Activated CD8-positive, alpha-beta T cell treated with anti-CD3 and anti-CD28 coated beads for 36 hours (primary cell): ENCODE measurements at regions not wholly inside any gene's neighbourhood (a gene's known extent, or its start where the extent isn't known, plus 50 kb on each side); places are given as distances from the start of the nearest gene placed in this dataset.
A peak's percentile ranks its signal among the peaks of the same experiment; 100 is the strongest.

Source experiments
- ATAC-seq: fragments of 200-7000 bp; cut with Tn5 transposase; one replicate; pipeline ENCODE4 v1.10.0; 2021; ENCODE audit warnings: mild to moderate bottlenecking, moderate library complexity
- CTCF ChIA-PET: fragments of 350-600 bp; sonication (Branson Sonifier 250); formaldehyde crosslinking; loops from one replicate; lab custom pipeline; 2021; ENCODE audit warnings: antibody characterized with exemption; lab: Charles Lee
- POLR2A ChIA-PET: fragments of 350-600 bp; sonication (Branson Sonifier 250); formaldehyde crosslinking; loops from one replicate; lab custom pipeline; 2021; ENCODE audit warnings: antibody characterized with exemption; lab: Charles Lee
- DNase-seq: peaks from one replicate; pipeline ENCODE4 v3.0.0-alpha.2; 2020
- H3K27ac Mint-ChIP-seq: one replicate; pipeline ENCODE4 v1.8.0; 2021; ENCODE audit warnings: mild to moderate bottlenecking, mixed read lengths
- H3K27me3 Mint-ChIP-seq: one replicate; pipeline ENCODE4 v1.8.0; 2021; ENCODE audit warnings: mixed read lengths
- H3K36me3 Mint-ChIP-seq: one replicate; pipeline ENCODE4 v1.8.0; 2021; ENCODE audit warnings: low read depth, mixed read lengths
- H3K4me1 Mint-ChIP-seq: one replicate; pipeline ENCODE4 v1.8.0; 2021; ENCODE audit warnings: low read depth, mixed read lengths
- H3K4me3 Mint-ChIP-seq: one replicate; pipeline ENCODE4 v1.8.0; 2021; ENCODE audit warnings: mild to moderate bottlenecking, moderate library complexity, mixed read lengths
- H3K9me3 Mint-ChIP-seq: one replicate; pipeline ENCODE4 v1.8.0; 2021; ENCODE audit warnings: mixed read lengths
- CTCF ChIP-seq: fragments of 200-600 bp; IDR thresholded peaks from one replicate; pipeline ENCODE4 v1.8.0; 2022; ENCODE audit warnings: antibody characterized with exemption, mild to moderate bottlenecking
- intact Hi-C: fragments of 100-400 bp; cut with micrococcal nuclease; formaldehyde crosslinking; loops from one replicate; pipeline ENCODE4 v1.10.0; 2022

- ATAC-seq (no peak), DNase-seq (no peak)
- Mint-ChIP-seq H3K4me1 (peaks cover 8% of the 10 kb centered on the region), H3K27me3 (no peaks in the 10 kb centered on the region), H3K36me3 (peaks cover 5% of the 10 kb centered on the region), H3K27ac (no peak overlapping the region), H3K9me3 (peaks cover 15% of the 10 kb centered on the region), H3K4me3 (no peak overlapping the region)
- intact Hi-C loops = no loop called here
- POLR2A ChIA-PET = no interaction called here
- no peak for TF ChIP-seq CTCF
- CTCF ChIA-PET = interaction anchor here (0.9 to 6.5 kb wide), 12 partner anchors 12 to 494 kb away, joined by 3 to 75 read pairs (median 5); no protein-coding TSS in a partner anchor
These were observed 94.3 kb upstream of the OLIG3 start for GRCh38 chr6:137588472-137588871.

- peak; percentile 71 for DNase-seq
- TF ChIP-seq CTCF = peak; percentile 84
- ChIA-PET CTCF (interaction anchor here (0.6 to 6.5 kb wide), 40 partner anchors 11 to 662 kb away, joined by 3 to 75 read pairs (median 4); no protein-coding TSS in a partner anchor), POLR2A (no interaction called here)
- ATAC-seq = peak; percentile 100
- Mint-ChIP-seq H3K4me3 (no peak overlapping the region), H3K27me3 (no peaks in the 10 kb centered on the region), H3K27ac (no peak overlapping the region), H3K9me3 (peaks cover 15% of the 10 kb centered on the region), H3K4me1 (peaks cover 8% of the 10 kb centered on the region), H3K36me3 (peaks cover 5% of the 10 kb centered on the region)
- intact Hi-C loops = no loop called here
These were observed 95.1 kb upstream of the OLIG3 start for GRCh38 chr6:137589067-137589848.

GRCh38 chr6:137590684-137591083 lies 96.5 kb upstream of the OLIG3 start:
- H3K4me1 Mint-ChIP-seq = peaks cover 8% of the 10 kb centered on the region
- H3K4me3 Mint-ChIP-seq = no peak overlapping the region
- intact Hi-C loops = no loop called here
- H3K9me3 Mint-ChIP-seq = peaks cover 15% of the 10 kb centered on the region
- H3K27ac Mint-ChIP-seq = no peak overlapping the region
- ChIA-PET CTCF (interaction anchor here (1.0 to 6.5 kb wide), 7 partner anchors 14 to 248 kb away, joined by 3 to 75 read pairs (median 3); no protein-coding TSS in a partner anchor), POLR2A (interaction anchor here (0.6 kb wide), 1 partner anchor 292 kb away, joined by 3 read pairs; no protein-coding TSS in a partner anchor)
- peaks cover 5% of the 10 kb centered on the region for H3K36me3 Mint-ChIP-seq
- DNase-seq (no peak), ATAC-seq (no peak)
- H3K27me3 Mint-ChIP-seq = peaks cover 2% of the 10 kb centered on the region
- TF ChIP-seq CTCF = no peak

GRCh38 chr6:137601471-137601870 lies 107.3 kb upstream of the OLIG3 start:
- ChIA-PET POLR2A (no interaction called here), CTCF (interaction anchor here (0.7 to 1.5 kb wide), 4 partner anchors 12 to 61 kb away, joined by 3 to 4 read pairs (median 3); no protein-coding TSS in a partner anchor)
- no peak for TF ChIP-seq CTCF
- H3K27me3 Mint-ChIP-seq = peaks cover 18% of the 10 kb centered on the region
- no peaks in the 10 kb centered on the region for H3K4me1 Mint-ChIP-seq
- no peaks in the 10 kb centered on the region for H3K36me3 Mint-ChIP-seq
- ATAC-seq = no peak
- H3K27ac Mint-ChIP-seq = no peak overlapping the region
- no peak overlapping the region for H3K4me3 Mint-ChIP-seq
- intact Hi-C loops = no loop called here
- DNase-seq = no peak
- H3K9me3 Mint-ChIP-seq = no peaks in the 10 kb centered on the region
